ENCODE measurements at regions not wholly inside any gene's neighbourhood (a gene's known extent, or its start where the extent isn't known, plus 50 kb on each side); places are given as distances from the start of the nearest gene placed in this dataset.
A peak's percentile ranks its signal among the peaks of the same experiment; 100 is the strongest.

GRCh38 chr5:124317451-124317850 is 429.0 kb downstream of the ZNF608 start:
- no peak for ATAC-seq

GRCh38 chr5:124315741-124316415 is 430.6 kb downstream of the ZNF608 start:
- TF ChIP-seq ESRRG (CRISPR knock-in tag; IDR thresholded peaks at IDR 0.05) (no peak), ISL1 (CRISPR knock-in tag; IDR thresholded peaks at IDR 0.05) (peak; percentile 45), ZC3H10 (CRISPR knock-in tag; IDR thresholded peaks at IDR 0.05) (0 out of 2 replicates have a peak, but pooled peaks have one; percentile 21), ARNTL (CRISPR knock-in tag; IDR thresholded peaks at IDR 0.05; ENCODE audit: borderline replicate concordance, low read depth) (no peak)
- ATAC-seq: peak; percentile 51

More at GRCh38 chr5:124317451-124317850, 429.0 kb downstream of the ZNF608 start:
- TF ChIP-seq ARNTL (CRISPR knock-in tag; IDR thresholded peaks at IDR 0.05; ENCODE audit: borderline replicate concordance, low read depth) (no peak), POU6F1 (CRISPR knock-in tag; IDR thresholded peaks at IDR 0.05; ENCODE audit: borderline replicate concordance, low read depth) (no peak), CREB5 (CRISPR knock-in tag; IDR thresholded peaks at IDR 0.05; ENCODE audit: low read depth) (no peak), TOX (CRISPR knock-in tag; IDR thresholded peaks at IDR 0.05; ENCODE audit: borderline replicate concordance) (no peak), TSHZ2 (CRISPR knock-in tag; IDR thresholded peaks at IDR 0.05) (no peak), ZNF565 (CRISPR knock-in tag; conservative IDR thresholded peaks at IDR 0.05; ENCODE audit: low read depth) (no peak), CSDC2 (CRISPR knock-in tag; IDR thresholded peaks at IDR 0.05) (no peak), PPARA (CRISPR knock-in tag; IDR thresholded peaks at IDR 0.05; ENCODE audit: borderline replicate concordance) (no peak), CSRNP3 (CRISPR knock-in tag; IDR thresholded peaks at IDR 0.05) (no peak), ZNF70 (CRISPR knock-in tag; IDR thresholded peaks at IDR 0.05) (no peak), GLIS3 (CRISPR knock-in tag; IDR thresholded peaks at IDR 0.05) (no peak), BACH2 (CRISPR knock-in tag; IDR thresholded peaks at IDR 0.05; ENCODE audit: borderline replicate concordance) (no peak), RARB (CRISPR knock-in tag; IDR thresholded peaks at IDR 0.05) (no peak), ESRRG (CRISPR knock-in tag; IDR thresholded peaks at IDR 0.05) (no peak), SNAI2 (CRISPR knock-in tag; IDR thresholded peaks at IDR 0.05) (no peak), ZNF8 (CRISPR knock-in tag; IDR thresholded peaks at IDR 0.05) (no peak)

GRCh38 chr5:124310453-124310852 is 436.0 kb downstream of the ZNF608 start:
- no peak for TF ChIP-seq PPARA (CRISPR knock-in tag; IDR thresholded peaks at IDR 0.05; ENCODE audit: borderline replicate concordance)
- TF ChIP-seq ARNTL (CRISPR knock-in tag; IDR thresholded peaks at IDR 0.05; ENCODE audit: borderline replicate concordance, low read depth): no peak
- no peak for TF ChIP-seq BACH2 (CRISPR knock-in tag; IDR thresholded peaks at IDR 0.05; ENCODE audit: borderline replicate concordance)
- TF ChIP-seq PATZ1 (CRISPR knock-in tag; IDR thresholded peaks at IDR 0.05; ENCODE audit: borderline replicate concordance): no peak
- TF ChIP-seq SNAI2 (CRISPR knock-in tag; IDR thresholded peaks at IDR 0.05): no peak
- no peak for TF ChIP-seq RARB (CRISPR knock-in tag; IDR thresholded peaks at IDR 0.05)
- TF ChIP-seq ZFP3 (CRISPR knock-in tag; IDR thresholded peaks at IDR 0.05): no peak
- TF ChIP-seq TCF4 (CRISPR knock-in tag; IDR thresholded peaks at IDR 0.05; ENCODE audit: borderline replicate concordance): no peak
- TF ChIP-seq ZFP30 (CRISPR knock-in tag; IDR thresholded peaks at IDR 0.05): no peak
- TF ChIP-seq GLIS3 (CRISPR knock-in tag; IDR thresholded peaks at IDR 0.05): no peak
- TF ChIP-seq ZNF565 (CRISPR knock-in tag; conservative IDR thresholded peaks at IDR 0.05; ENCODE audit: low read depth): no peak
- no peak for TF ChIP-seq TSHZ2 (CRISPR knock-in tag; IDR thresholded peaks at IDR 0.05)
- no peak for TF ChIP-seq ESRRG (CRISPR knock-in tag; IDR thresholded peaks at IDR 0.05)
- no peak for TF ChIP-seq CSDC2 (CRISPR knock-in tag; IDR thresholded peaks at IDR 0.05)
- TF ChIP-seq POU6F1 (CRISPR knock-in tag; IDR thresholded peaks at IDR 0.05; ENCODE audit: borderline replicate concordance, low read depth): no peak
- no peak for TF ChIP-seq ISL1 (CRISPR knock-in tag; IDR thresholded peaks at IDR 0.05)
- TF ChIP-seq ZC3H10 (CRISPR knock-in tag; IDR thresholded peaks at IDR 0.05): no peak
- no peak for ATAC-seq
